ENCODE measurements at regions not wholly inside any gene's neighbourhood (a gene's known extent, or its start where the extent isn't known, plus 50 kb on each side); places are given as distances from the start of the nearest gene placed in this dataset.
A peak's percentile ranks its signal among the peaks of the same experiment; 100 is the strongest.

DNA sequence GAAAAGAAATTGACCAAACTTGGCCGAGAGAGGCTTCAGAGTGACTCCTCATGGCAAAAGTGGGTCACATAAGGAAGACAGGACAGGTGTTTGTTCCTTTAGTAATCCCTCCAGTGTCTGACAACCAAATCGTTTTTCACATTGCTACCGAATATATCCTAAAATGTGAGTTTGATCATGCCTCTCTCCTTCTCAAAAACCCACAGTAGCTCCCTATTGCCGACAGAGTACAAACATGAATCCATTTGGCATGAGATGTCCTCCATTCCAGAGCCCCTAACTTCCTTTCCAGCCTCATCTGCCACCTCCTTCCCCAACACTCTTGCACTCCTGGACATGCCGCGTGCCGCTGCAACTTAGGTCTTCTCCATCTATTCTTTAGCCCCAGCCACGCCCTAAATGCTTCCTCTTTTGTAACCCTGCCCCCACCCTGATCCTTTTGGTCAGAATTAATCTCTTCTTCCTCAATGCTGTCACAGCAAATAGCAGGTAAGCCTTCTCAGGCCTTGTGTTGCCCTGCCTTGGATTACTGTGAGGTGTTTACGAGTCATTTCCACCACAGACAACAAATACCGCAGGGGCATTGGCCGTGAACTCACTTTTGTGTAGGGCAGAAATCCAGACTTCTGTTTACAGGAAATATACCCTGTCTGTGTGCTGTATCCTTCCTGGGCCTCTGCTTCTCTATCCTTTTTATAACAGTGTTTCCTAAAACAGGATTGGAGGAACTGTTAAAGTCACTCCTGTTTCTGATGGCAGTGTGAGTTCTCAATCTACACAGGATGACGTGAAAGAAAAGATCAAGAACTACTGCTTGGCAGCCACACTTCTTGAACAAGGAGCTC, 66.0 kb upstream of the FTH1 start:
- 61 to 65% methylated on average over 12 of the region's 12 CpGs for WGBS, 2 donors
- DNase-seq (peak in 1 of 2 donors; percentile 56), ATAC-seq (ENCODE audit: low FRiP score in 2 of 2) (peak; percentile 39 to 64)
- TF ChIP-seq EP300 (IDR thresholded peaks at IDR 0.05) (no peak), POLR2AphosphoS5 (IDR thresholded peaks at IDR 0.05) (no peak), POLR2A (IDR thresholded peaks at IDR 0.05) (no peak)
- TF ChIP-seq, protein P1, sequence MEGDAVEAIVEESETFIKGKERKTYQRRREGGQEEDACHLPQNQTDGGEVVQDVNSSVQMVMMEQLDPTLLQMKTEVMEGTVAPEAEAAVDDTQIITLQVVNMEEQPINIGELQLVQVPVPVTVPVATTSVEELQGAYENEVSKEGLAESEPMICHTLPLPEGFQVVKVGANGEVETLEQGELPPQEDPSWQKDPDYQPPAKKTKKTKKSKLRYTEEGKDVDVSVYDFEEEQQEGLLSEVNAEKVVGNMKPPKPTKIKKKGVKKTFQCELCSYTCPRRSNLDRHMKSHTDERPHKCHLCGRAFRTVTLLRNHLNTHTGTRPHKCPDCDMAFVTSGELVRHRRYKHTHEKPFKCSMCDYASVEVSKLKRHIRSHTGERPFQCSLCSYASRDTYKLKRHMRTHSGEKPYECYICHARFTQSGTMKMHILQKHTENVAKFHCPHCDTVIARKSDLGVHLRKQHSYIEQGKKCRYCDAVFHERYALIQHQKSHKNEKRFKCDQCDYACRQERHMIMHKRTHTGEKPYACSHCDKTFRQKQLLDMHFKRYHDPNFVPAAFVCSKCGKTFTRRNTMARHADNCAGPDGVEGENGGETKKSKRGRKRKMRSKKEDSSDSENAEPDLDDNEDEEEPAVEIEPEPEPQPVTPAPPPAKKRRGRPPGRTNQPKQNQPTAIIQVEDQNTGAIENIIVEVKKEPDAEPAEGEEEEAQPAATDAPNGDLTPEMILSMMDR (IDR thresholded peaks at IDR 0.05): no peak
- H3K4me3 ChIP-seq: no peak overlapping the region
- H3K27me3 ChIP-seq: no peaks in the 10 kb centered on the region
- H3K4me1 ChIP-seq: no peaks in the 10 kb centered on the region
- peak overlapping the region in 1 of 4 donors; percentile 5 for H3K27ac ChIP-seq
- H3K36me3 ChIP-seq: no peaks in the 10 kb centered on the region
- H3K9me3 ChIP-seq: no peaks in the 10 kb centered on the region

DNA sequence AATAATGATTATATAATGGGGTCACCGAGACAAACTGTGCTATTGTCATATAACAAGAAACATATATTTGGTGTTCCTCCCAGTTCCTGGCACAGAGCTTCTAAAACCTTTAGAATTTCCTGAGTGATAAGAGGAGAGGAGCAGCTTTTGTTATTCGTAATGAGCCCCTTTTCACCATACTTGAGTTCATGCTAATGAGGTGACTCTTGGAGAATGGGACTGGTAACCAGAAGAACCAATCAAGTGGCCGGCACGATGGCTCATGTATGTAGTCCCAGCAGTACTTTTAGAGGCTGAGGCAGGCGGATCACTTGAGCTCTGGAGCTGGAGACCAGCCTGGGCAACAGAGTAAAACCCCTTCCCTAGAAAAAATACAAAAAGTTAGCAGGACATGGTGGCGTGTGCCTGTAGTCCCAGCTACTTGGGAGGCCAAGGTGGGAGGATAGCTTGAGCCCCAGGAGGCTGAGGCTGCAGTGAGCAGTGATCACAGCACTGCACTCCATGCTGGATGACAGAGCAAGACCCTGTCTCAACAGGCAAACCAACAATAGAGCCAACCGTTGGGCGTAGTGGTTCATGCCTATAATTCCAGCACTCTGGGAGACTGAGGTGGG, 62.7 kb upstream of the FTH1 start:
- Histone ChIP-seq H3K4me1 (peaks cover 0 to 8% (median under 1%) of the 10 kb centered on the region in 4 donors), H3K36me3 (no peaks in the 10 kb centered on the region), H3K9me3 (peaks cover 0 to 5% (median 0%) of the 10 kb centered on the region in 4 donors), H3K4me3 (no peak overlapping the region), H3K27me3 (no peaks in the 10 kb centered on the region), H3K27ac (no peak overlapping the region)
- ATAC-seq (ENCODE audit: low FRiP score in 2 of 2) (no peak), DNase-seq (no peak)
- 83% methylated on average over 8 of the region's 8 CpGs for WGBS, 2 donors
- no peak for TF ChIP-seq EP300 (IDR thresholded peaks at IDR 0.05)
- no peak for TF ChIP-seq POLR2AphosphoS5 (IDR thresholded peaks at IDR 0.05)
- TF ChIP-seq POLR2A (IDR thresholded peaks at IDR 0.05): no peak
- TF ChIP-seq, protein P1 (IDR thresholded peaks at IDR 0.05): no peak

DNA sequence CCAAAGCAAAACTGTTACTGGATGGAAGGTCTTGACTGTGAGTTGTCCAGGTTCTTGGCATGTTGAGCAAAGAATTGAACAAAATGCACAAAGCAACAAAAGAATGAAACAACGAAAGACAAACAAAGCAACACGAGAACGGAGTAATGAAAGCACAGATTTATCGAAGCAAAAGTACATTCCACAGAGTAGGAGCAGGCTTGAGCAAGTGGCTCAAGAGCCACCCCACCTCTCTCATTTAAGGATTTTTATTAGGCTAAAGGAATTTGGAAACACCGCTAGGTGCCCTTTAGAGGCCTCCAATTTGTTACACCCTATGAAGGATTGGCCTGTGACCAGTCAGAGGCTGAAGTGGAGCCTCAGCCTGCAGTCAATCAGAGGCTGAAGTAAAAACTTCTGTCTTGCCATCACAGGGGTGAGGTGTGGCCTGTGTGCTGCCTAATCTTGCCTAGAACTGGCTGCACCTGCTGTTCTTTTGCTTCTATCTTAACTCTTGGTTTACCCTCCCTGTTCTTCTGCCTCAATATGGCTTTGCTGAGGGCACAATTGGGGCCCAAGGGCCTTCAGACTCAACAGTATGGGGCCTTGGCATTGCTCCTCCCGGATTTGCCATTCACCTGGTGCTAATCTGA, 59.4 kb upstream of the FTH1 start:
- H3K4me1 ChIP-seq: peaks cover 0 to 15% (median 5%) of the 10 kb centered on the region in 4 donors
- H3K36me3 ChIP-seq: no peaks in the 10 kb centered on the region
- DNase-seq: no peak
- peaks cover 0 to 5% (median 0%) of the 10 kb centered on the region in 4 donors for H3K9me3 ChIP-seq
- ATAC-seq (ENCODE audit: low FRiP score in 2 of 2): no peak
- no peaks in the 10 kb centered on the region for H3K27me3 ChIP-seq
- TF ChIP-seq, protein P1 (IDR thresholded peaks at IDR 0.05): no peak
- no peak for TF ChIP-seq POLR2A (IDR thresholded peaks at IDR 0.05)
- TF ChIP-seq EP300 (IDR thresholded peaks at IDR 0.05): no peak
- no peak for TF ChIP-seq POLR2AphosphoS5 (IDR thresholded peaks at IDR 0.05)
- H3K27ac ChIP-seq: peak overlapping the region in 3 of 4 donors; percentile 85 to 87 (median 86)
- 91 to 96% methylated on average over 6 of the region's 6 CpGs for WGBS, 2 donors
- no peak overlapping the region for H3K4me3 ChIP-seq

DNA sequence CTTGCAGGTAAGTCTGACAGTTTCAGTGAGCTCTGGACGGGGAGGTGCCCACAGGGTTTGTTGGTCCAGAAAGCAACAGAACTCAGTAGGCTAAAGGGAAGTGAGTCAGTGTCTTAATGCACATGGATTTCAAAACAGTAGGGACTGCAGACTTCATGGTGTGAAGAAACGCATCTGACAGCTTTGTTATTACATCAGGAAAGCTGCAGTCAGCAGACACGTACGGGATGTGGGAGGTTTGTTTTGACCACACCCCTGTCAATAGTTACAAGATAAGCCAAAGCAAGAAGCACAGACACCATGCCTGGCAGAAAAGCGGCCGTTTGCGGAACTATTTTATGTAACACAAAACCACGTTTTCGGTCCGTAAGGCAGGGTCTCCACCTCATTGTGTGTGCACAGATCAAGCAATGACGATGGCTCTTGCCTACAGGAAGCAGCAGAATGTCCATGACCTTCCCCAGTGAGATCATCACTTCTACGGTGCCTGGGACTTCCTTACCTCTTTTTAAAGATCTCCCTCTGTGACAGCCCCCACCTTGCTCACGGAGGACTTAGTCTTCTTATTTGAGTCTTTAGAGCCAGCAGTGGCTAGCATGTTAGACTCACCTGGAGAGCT, 58.2 kb upstream of the FTH1 start:
- Histone ChIP-seq H3K4me1 (peaks cover 0 to 15% (median 5%) of the 10 kb centered on the region in 4 donors), H3K9me3 (peaks cover 6 to 14% (median 8%) of the 10 kb centered on the region in 4 donors), H3K4me3 (no peak overlapping the region), H3K27me3 (no peaks in the 10 kb centered on the region), H3K27ac (peak overlapping the region; percentile 68 to 87 (median 86)), H3K36me3 (no peaks in the 10 kb centered on the region)
- TF ChIP-seq POLR2A (IDR thresholded peaks at IDR 0.05) (peak in 2 of 4 donors; percentile 34 to 70), EP300 (IDR thresholded peaks at IDR 0.05) (peak; percentile 60 to 96 (median 86)), POLR2AphosphoS5 (IDR thresholded peaks at IDR 0.05) (peak; percentile 89 to 98)
- TF ChIP-seq, protein P1 (IDR thresholded peaks at IDR 0.05): no peak
- ATAC-seq (ENCODE audit: low FRiP score in 2 of 2): peak; percentile 89 to 94
- peak in 1 of 2 donors; percentile 88 for DNase-seq
- 15 to 33% methylated on average over 12 to 13 of the region's 13 CpGs for WGBS, 2 donors

Data from upper lobe of left lung (tissue), 6 donors.